Activated CD8-positive, alpha-beta memory T cell treated with anti-CD3 and anti-CD28 coated beads for 36 hours (primary cell): ENCODE measurements at regions not wholly inside any gene's neighbourhood (a gene's known extent, or its start where the extent isn't known, plus 50 kb on each side); places are given as distances from the start of the nearest gene placed in this dataset.

Source experiments
- CTCF ChIA-PET: fragments of 350-600 bp; sonication (Branson Sonifier 250); formaldehyde crosslinking; loops from one replicate; lab custom pipeline; 2021; ENCODE audit warnings: antibody characterized with exemption; lab: Charles Lee
- POLR2A ChIA-PET: fragments of 350-600 bp; sonication (Branson Sonifier 250); formaldehyde crosslinking; loops from one replicate; lab custom pipeline; 2021; ENCODE audit warnings: antibody characterized with exemption; lab: Charles Lee

DNA sequence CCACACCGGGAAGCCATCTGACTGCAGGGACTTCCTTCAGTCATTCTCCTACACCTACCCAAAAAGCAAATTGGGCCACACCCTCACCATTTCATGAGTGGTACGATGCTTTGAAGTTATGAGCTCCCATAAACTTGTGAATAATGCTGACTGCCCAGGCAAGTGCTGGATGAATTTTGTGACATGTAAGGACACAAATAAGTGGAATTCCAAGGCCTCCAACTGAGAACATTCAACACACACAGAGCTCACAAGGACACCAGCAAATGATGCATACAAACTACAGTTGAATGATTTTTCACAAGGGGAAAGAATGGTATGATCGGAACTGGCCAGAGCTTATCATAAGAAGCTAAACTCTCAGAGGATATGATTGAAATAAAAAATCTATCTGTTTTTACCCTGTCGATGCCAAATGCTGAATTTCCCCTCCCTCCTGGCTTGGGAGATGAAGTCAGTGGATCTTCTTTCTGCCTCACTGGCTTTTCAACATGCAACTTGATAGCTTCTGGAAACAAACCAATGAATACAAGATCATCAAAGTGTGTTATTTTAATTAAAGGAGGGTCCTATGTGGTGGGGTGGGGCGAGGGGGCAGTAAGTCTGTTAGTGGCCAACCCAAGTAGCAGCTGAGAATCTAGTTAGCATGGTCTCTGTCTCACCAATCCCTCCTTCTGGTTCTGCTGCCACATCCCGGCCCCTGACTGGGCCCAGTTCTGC is 123.8 kb downstream of the WT1 start:
- CTCF ChIA-PET = interaction anchor here (1.2 kb wide), 1 partner anchor 119 kb away, joined by 3 read pairs; no protein-coding TSS in a partner anchor
- POLR2A ChIA-PET = no interaction called here

DNA sequence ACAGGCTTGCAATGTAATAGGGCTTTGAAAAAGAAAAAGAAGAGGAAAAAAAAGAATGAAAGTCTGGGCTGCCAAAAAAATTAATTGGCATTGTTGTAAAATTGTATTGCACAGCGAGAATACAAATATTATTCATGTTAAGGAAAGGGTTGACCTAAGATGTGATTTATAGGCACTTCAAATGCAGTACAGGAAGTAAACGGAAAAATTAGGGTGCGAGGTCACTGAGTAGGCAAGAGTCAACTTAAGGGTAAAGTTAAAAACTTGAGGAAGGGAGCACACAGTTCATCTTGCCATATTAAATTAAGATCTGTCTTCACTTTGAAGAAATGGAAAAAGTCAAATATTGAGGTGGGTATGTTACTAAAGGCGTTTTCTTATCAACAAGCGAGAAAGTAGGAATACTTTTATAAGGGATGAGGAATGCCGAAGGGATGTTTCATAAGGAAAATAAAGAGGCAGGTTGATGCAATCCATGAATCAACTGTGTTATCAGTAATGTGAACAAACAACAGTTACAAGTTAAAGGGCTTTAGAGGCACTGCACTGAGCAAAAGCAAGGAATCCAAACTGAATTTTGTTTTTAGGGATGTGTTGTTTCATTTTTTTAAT is 123.0 kb downstream of the WT1 start:
- POLR2A ChIA-PET = no interaction called here
- CTCF ChIA-PET = interaction anchor here (1.2 kb wide), 1 partner anchor 118 kb away, joined by 3 read pairs; no protein-coding TSS in a partner anchor

DNA sequence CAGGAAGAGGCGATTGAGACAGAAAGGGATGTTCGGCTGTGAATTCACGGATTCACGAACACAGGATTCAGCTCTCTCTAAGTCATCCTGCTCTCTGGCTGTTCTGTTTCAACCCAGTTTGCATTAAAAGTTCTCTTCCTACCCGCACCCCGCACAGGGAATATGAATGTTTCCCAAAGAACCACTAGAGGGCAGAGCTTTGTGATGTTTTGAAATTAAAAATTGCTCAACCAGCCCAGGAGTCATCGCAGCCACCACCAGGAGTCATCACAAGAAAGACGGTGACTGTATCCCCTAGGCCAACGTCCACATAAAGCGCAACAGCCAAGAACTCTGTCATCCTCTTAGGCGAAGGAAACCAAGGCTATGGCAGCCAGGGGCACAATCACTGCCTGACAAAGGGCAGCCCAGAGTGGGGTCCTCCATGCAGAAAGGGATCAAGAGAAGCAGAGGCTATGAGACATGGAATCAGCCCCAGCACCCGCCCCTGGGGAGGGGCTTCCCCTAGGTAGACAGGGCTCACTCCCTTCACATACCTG is 122.4 kb downstream of the WT1 start:
- ChIA-PET CTCF (interaction anchor here (1.2 kb wide), 1 partner anchor 118 kb away, joined by 3 read pairs; no protein-coding TSS in a partner anchor), POLR2A (no interaction called here)

DNA sequence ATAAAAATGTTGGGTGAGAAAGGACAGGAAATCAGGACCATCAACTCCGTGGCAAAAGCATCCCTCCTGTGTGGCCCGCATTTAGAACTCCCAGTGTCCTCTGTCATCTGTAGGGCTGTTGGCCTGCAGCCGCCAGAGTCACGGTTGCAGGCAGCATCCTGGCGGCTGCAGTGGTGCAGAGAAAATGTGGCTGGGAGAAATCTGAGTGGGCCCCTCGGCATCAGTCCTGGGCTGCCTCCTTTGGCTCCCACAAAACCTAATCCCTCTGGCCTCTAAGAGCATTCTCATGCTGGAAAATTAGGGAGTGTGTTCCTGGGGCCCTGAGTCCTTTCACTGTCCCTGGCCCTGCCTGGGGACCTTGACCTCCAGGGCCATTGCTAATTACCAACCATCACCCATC is 121.9 kb downstream of the WT1 start:
- CTCF ChIA-PET = no interaction called here
- POLR2A ChIA-PET = no interaction called here

DNA sequence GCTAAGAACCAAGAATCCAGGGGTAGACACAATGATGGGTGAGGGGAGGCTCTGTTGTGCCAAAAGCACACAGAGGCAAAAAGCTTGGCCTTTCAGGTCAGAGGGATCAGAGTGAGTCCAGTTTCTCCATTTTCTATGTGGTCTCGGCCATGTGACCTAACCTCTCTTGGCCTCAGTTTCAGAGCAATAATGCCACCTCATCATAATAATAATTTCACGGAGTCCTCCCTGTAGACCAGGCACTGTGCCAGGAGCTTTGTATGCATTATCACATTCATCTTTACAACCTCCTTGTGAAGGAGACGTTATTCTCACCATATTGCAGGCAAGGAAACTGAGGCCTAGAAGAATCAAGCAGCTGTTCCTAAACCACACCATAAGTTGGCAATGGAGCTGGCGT is 120.2 kb downstream of the WT1 start:
- POLR2A ChIA-PET = no interaction called here
- CTCF ChIA-PET = no interaction called here

DNA sequence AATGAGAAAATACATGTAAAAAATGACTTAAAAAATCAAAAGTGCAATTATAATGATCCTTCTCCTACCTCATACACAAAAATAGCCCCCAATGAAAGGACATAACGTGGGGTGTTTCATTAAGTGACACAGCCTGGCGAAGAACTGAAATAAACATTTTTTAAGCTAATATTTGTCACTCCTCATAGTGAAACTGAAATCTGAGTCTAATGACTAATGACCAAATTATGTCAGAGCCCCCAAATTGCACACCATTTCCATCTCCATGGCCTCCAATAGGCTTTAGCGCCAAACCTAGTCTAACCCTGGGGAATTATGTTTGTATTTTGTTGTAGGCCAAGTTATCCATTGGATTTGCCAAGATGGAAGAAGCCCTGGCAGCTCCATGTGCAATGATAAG is 119.1 kb downstream of the WT1 start:
- ChIA-PET CTCF (interaction anchor here (1.1 kb wide), 1 partner anchor 19 kb away, joined by 3 read pairs; no protein-coding TSS in a partner anchor), POLR2A (no interaction called here)

DNA sequence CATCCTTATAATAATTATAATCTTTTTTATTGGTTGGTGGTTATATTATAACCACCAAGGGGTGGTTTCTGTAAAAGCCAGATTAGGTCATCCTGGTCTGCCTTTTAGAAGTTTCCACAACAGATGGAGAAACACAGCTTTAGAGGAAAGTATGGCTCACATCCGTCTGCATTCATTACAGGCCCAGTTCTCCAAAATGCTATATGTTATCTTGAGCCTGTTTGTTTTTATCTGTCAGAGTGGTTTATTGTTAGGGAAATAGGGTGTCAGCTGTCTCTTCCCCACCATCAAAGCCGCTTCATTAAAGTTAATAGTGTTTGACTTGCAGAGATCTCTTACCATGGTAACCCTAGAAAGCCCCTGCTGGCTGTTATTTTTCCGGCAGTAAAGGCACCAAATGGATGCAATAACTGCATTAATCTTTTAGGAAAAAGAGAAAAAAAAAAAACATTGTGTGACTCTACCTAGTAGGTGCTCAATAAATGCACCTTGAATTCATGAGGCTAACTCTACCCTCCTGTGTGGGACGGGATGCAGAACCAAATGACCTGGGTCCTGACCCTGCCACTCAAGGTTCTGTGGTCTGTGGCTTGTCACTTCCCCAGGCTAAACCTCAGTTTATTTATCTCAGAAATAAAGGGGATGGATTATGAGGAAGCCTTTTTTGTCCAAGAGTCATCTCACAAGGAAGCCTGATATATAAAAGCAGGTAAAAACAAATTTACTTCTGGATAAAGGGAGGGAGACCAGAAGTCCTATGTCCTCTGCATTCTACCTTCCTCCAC is 118.3 kb downstream of the WT1 start:
- ChIA-PET CTCF (interaction anchor here (1.1 kb wide), 1 partner anchor 18 kb away, joined by 3 read pairs; no protein-coding TSS in a partner anchor), POLR2A (no interaction called here)

DNA sequence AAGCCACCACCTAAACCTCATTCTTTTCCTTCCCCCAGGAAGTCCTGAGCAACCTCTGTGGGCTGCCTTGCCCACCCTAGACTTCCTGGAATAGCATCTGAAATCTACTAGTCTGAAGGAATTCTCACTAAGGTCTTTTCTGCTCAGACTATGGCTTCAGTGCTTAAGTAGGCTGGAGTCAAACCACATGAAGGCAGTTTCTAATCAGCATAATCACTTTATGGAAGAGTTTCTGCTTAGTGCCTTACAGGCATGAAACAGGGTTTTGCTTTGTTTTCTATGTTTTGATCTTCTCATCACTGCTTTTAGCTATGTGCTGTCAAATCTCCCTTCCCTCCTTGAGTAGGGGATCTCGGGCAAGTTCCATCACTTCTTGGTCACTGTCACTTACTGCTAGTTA is 117.7 kb downstream of the WT1 start:
- CTCF ChIA-PET = no interaction called here
- POLR2A ChIA-PET = no interaction called here

DNA sequence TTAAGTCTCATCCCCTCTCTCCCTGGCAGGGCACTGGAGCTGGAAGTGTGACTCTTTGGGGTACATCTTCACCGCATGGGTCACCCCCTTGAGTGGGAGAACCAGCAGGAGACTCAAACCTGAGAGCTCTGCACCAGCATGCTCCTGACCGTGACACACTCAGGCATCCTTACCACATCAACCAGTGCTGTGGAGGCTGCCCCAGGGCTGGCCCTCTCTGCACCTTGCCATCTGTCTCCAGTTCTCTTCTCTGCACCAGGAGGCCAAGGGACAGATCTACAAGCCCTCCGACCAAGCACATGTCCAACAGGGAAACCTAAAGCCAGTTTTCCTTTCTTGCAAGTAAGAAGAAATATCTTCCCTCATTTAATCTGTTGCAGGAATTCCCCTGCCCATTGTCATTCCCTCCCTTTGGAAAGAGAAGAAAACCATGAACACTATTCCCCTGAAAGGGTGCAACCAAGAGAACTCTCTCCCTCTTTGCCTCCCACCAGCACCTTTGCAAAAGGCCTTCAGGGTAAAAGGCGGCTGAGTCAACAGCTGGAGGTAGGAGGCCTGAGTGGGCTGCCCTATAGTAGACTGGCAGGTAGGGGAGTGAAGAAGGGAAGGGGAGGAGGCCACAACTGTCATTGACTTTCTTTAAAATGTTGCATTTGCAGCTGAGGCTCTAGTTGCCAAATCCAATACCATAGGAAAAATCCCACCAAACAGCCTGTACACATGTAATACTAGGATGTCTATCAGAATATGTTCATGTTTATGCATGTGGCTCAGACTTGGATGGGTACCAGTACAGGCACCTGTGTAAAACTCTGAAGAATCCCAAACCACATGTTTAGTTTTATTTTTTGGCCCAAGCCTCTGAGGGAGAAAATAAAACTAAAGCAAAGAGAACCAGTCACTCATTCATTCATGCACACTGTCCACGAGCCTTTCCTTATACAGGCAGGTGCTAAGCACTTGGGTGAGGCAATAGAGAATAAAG is 117.0 kb downstream of the WT1 start:
- POLR2A ChIA-PET = no interaction called here
- CTCF ChIA-PET = no interaction called here

DNA sequence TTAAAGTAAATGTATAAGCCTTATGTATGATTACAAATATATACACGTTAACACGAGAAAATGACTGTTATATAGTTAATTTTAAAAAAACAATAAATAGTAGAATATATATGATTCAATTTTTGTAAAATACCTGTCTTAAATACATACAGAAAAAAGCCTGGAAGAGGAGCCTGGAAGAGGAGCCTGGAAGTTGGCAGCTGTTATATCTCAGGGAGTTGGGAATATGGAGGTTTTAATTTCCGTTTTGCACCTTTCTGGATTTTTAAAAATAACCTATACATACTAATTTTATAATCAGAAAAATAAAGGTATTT is 111.6 kb downstream of the WT1 start:
- CTCF ChIA-PET = interaction anchor here (0.6 to 1.3 kb wide), 8 partner anchors 11 to 531 kb away, joined by 3 to 7 read pairs (median 3); partner anchors contain the start of gene EIF3M
- POLR2A ChIA-PET = no interaction called here

DNA sequence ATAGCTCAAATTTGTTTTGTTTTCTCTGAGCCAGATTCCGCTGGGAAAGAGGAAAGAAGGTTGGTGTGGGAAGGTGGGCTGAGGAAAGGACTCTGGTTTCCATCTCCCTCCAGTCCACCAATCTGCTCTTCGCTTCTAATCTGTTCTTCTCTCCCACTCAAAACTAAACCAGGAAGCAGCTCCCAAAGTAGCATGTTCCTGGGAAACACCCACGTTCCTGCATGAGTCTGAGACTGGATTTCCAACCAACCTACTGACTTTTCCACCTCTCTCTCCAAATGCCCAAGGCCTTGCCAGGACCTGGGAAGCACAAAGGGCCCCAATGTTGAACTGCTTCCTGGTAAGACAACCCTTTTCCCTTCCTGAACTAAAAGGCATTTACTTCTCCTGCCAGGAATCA is 110.2 kb downstream of the WT1 start:
- POLR2A ChIA-PET = no interaction called here
- CTCF ChIA-PET = interaction anchor here (0.7 kb wide), 1 partner anchor 513 kb away, joined by 3 read pairs; no protein-coding TSS in a partner anchor

DNA sequence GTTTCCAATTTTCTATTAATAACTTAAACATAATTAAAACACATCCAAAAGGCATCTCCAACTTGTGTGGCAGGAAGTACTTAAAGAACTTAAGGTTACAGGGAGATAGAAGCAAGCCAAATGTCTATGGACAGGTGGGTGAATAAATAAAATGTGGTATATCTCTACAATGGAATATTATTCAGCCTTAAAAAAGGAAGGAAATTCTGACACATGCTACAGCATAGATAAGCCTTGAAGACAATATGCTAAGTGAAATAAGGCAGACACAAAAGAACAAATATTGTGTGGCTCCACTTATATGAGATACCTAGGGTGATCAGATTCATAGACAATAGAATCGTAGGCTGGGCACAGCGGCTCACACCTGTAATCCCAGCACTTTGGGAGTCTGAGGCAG is 109.6 kb downstream of the WT1 start:
- ChIA-PET CTCF (no interaction called here), POLR2A (no interaction called here)

DNA sequence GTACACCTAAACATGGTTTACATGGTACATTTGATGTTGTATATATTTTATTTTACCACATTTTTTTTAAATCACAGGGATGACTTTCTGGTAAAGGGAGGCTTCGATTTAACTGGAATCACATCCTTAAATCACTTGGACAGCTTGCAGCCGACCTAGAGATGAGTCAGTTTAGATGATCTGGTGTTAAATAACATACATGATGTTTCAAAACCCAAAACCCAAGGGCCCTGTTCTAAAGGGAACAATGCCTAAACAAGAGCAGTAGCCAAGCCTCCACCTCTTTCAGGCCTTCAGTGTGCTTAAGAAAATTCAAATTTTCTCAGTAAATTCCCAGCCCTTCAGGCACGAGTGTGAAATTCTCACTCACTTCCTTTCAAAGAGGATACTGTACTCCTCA is 108.8 kb downstream of the WT1 start:
- POLR2A ChIA-PET = no interaction called here

DNA sequence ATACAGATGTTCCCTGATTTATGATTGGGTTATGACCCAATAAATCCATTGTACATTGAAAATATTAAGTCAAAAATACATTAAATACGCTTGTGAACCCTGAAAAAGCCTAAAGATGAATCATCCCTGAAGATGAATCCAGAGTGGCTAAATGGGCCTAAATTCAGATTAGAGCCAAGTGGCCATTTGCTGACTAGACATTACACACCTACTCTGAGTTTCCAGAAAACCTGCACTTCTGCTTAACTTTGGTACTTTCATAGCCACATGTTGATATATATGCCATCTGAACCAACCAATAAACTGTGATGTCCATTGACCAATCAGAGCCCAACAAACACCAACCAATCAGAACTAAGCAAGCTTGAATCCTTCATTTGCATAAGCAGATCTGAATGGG is 106.9 kb downstream of the WT1 start:
- ChIA-PET POLR2A (no interaction called here), CTCF (no interaction called here)

More for the DNA sequence above, 108.8 kb downstream of the WT1 start:
- CTCF ChIA-PET = no interaction called here

DNA sequence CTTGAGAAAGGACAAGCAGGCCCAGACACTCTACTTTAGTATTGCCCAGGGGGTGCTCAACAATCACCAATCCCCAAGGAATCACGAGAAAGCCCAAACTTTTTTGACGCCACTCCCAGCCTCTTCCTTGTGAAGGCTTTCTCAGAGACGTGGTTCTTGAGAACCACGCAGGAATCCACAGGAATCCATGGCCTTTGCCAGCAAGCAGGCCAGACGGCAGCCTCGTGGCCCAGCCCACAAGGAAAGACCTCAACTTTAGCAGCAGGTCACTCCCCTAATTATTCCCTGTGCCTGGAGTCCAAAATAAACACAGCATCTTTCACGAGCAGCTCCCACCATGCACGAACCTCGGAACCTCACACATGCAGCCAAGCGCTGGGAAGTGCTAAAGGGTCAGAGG is 104.2 kb downstream of the WT1 start:
- POLR2A ChIA-PET = no interaction called here
- CTCF ChIA-PET = no interaction called here

DNA sequence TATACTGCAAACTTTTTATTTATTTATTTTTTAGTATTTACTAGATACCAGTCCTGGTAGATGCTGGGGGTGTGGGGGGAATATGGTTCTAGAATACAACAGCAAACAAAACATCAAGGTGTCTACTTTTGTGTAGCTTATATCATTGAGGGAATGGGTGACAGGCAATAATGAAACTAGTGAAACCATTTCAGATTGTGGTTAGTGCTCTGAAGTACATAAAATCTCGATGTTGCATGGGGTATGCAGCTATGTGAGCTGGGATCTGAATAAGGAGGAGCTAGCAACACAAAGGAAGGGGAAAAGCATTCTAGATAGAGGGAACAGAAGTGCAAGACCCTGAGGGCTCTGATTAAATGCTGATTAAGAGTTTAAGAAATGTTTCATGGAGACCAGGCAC is 103.5 kb downstream of the WT1 start:
- CTCF ChIA-PET = no interaction called here

DNA sequence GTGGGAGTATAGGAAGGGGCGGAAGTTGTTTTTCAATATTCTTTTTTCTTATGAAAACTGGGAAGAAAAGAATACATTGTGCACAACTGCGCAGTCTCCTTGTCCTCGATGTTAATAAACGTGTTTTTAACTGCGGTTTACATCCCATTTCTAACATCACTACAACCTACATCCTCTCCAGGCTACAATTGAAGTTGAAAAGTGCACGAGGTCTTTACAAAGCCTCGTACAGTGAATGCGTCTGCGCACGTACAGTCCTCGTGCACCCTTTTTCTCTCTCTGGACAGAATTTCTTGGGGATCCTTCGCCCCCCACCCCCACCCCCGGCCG is 102.4 kb downstream of the WT1 start:
- POLR2A ChIA-PET = no interaction called here
- CTCF ChIA-PET = interaction anchor here (0.6 kb wide), 3 partner anchors 40 to 74 kb away, joined by 3 to 5 read pairs (median 3); no protein-coding TSS in a partner anchor

More for the DNA sequence above, 103.5 kb downstream of the WT1 start:
- POLR2A ChIA-PET = no interaction called here

DNA sequence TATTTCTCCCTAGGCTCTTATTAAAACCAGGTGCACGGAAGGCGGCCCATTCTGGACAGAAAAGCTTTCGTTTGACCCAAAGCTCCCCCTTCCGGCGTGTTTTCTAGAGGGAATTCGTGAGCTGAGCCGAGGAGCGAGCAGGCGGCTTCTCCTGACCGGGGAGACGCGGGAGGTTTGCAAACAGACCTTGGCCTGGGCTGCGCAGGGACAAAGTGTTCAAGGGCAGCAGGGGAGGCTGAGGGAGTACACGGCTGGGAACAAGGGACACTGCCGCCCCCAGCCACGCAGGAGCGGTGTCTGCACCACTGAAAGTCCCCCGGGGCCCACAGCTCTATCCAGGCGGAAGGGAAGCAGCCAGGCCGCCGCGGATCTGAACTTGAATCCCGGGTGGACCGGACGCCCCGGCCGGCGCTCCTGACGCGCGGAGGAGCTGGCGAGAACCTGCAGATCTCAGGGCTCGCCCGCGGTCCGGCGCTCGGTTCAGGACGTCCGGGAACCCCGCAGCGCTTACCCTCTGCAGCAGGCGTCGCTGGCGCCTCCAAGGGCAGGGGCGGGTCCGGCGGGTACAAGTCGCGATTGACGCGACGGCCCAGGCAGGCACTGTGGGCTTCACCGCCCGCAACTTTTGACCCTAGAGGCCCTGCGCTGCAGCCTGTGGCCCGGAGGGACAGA is 101.9 kb downstream of the WT1 start:
- ChIA-PET POLR2A (no interaction called here), CTCF (interaction anchor here (0.6 to 1.9 kb wide), 5 partner anchors 10 to 74 kb away, joined by 3 to 7 read pairs (median 3); no protein-coding TSS in a partner anchor)
